ENCODE measurements at regions not wholly inside any gene's neighbourhood (a gene's known extent, or its start where the extent isn't known, plus 50 kb on each side); places are given as distances from the start of the nearest gene placed in this dataset.

DNA sequence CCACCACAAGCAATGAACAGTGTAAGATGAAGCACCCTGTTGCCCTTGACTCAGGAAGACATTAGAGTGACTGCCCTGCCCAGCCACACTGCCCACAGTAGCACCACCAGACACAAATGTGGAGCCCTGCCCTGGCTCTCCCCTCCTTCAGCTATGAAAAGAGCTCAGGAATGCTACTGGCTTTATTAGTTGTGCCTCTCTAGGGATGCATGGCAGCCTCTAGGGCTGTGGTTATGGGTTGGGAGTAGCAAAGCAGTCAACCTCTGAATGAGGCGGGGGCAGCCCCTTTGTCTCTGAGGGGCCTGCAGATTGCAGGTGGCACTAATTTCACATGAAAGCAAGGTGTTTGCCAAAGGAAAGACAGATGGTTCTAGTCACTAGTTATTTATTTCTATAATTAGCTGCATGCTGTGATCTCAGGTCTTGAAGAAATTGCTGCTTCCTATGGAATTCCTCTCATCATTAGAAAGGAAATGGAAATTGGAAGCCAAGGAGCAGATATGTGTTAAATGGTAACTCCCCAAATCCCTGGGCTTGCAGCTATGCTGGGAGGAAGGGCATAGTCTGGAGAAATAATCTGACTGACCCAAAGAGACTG is 259.4 kb downstream of the TLR4 start:
- Histone ChIP-seq H4K8ac (replicated peaks; ENCODE audit: insufficient read length, low read depth, low read length) (no peak overlapping the region), H3K4me2 (ENCODE audit: insufficient read depth, insufficient read length, low read length) (no peak overlapping the region), H2BK15ac (ENCODE audit: low read depth, low read length) (no peak overlapping the region), H2AFZ (ENCODE audit: low read length) (no peak overlapping the region), H3K79me1 (ENCODE audit: insufficient read depth, low read depth, low read length, poor library complexity, severe bottlenecking) (no peaks in the 10 kb centered on the region), H3K23ac (ENCODE audit: insufficient read length, low read depth, low read length) (no peak overlapping the region), H3K79me2 (ENCODE audit: insufficient read depth, low read length) (no peaks in the 10 kb centered on the region), H3T11ph (ENCODE audit: low read length) (no peak overlapping the region), H2AK5ac (ENCODE audit: insufficient read length, low read length) (no peak overlapping the region), H3K23me2 (ENCODE audit: insufficient read length, low read depth, low read length, poor library complexity, severe bottlenecking) (no peaks in the 10 kb centered on the region), H2BK5ac (ENCODE audit: insufficient read length, low read length) (no peak overlapping the region), H3K14ac (ENCODE audit: insufficient read depth, low read length) (no peak overlapping the region), H4K5ac (ENCODE audit: insufficient read length, low read depth, low read length) (no peak overlapping the region), H3K9ac (ENCODE audit: extremely low read depth, insufficient read length, low read length) (no peak overlapping the region), H3K18ac (ENCODE audit: insufficient read length, low read depth, low read length) (no peak overlapping the region), H3K4me1 (ENCODE audit: insufficient read depth, low read length) (peaks cover 4% of the 10 kb centered on the region; the same call in 1 of the 2 replicates), H3K56ac (ENCODE audit: insufficient read length, low read depth, low read length) (no peak overlapping the region), H2BK12ac (ENCODE audit: insufficient read length, low read depth, low read length) (no peak overlapping the region), H3K27ac (ENCODE audit: insufficient read length, low read depth, low read length) (no peak overlapping the region), H4K20me1 (ENCODE audit: control insufficient read depth, insufficient read depth, insufficient read length) (no peaks in the 10 kb centered on the region), H2BK120ac (ENCODE audit: low read depth, low read length, poor library complexity, severe bottlenecking) (no peak overlapping the region), H2BK20ac (ENCODE audit: low read depth, low read length, poor library complexity, severe bottlenecking) (no peak overlapping the region), H3K4ac (ENCODE audit: low read depth, low read length) (no peak overlapping the region), H3K9me3 (ENCODE audit: control insufficient read depth, low read depth, low read length) (no peaks in the 10 kb centered on the region), H3K27me3 (ENCODE audit: insufficient read depth, low read length) (no peaks in the 10 kb centered on the region), H4K91ac (ENCODE audit: insufficient read length, low read depth, low read length) (no peak overlapping the region)
- Mint-ChIP-seq H3K27ac (peak overlapping the region in 1 of 3 experiments; percentile 65; a peak in 1 of 7 replicates), H3K9me3 (no peaks in the 10 kb centered on the region), H3K4me3 (no peak overlapping the region), H3K27me3 (ENCODE audit: low read depth) (no peaks in the 10 kb centered on the region), H3K4me1 (peaks cover 0 to 7% of the 10 kb centered on the region in 2 experiments; a peak in 2 of 4 replicates), H3K36me3 (ENCODE audit: insufficient read depth in 1 of 3, low read depth in 3 of 3) (no peaks in the 10 kb centered on the region; a peak in 1 of 7 replicates)
- TF ChIP-seq, protein P1, sequence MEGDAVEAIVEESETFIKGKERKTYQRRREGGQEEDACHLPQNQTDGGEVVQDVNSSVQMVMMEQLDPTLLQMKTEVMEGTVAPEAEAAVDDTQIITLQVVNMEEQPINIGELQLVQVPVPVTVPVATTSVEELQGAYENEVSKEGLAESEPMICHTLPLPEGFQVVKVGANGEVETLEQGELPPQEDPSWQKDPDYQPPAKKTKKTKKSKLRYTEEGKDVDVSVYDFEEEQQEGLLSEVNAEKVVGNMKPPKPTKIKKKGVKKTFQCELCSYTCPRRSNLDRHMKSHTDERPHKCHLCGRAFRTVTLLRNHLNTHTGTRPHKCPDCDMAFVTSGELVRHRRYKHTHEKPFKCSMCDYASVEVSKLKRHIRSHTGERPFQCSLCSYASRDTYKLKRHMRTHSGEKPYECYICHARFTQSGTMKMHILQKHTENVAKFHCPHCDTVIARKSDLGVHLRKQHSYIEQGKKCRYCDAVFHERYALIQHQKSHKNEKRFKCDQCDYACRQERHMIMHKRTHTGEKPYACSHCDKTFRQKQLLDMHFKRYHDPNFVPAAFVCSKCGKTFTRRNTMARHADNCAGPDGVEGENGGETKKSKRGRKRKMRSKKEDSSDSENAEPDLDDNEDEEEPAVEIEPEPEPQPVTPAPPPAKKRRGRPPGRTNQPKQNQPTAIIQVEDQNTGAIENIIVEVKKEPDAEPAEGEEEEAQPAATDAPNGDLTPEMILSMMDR (conservative IDR thresholded peaks at IDR 0.05): no peak
- no peak for DNase-seq
- WGBS (ENCODE audit: extremely low coverage, insufficient read length, low lambda C conversion rate): no CpG with 5 or more reads among the region's 1 CpG

Data from H9 (cell line).